HUDEP-2 (cell line): ENCODE measurements at regions not wholly inside any gene's neighbourhood (a gene's known extent, or its start where the extent isn't known, plus 50 kb on each side); places are given as distances from the start of the nearest gene placed in this dataset.

Experiments used
- DNase-seq, 76 experiments: peaks; one replicate each; lab custom pipeline; 2025; ENCODE audit not compliant: unreplicated experiment in 76 of 76; lab: John Stamatoyannopoulos, UW

DNA sequence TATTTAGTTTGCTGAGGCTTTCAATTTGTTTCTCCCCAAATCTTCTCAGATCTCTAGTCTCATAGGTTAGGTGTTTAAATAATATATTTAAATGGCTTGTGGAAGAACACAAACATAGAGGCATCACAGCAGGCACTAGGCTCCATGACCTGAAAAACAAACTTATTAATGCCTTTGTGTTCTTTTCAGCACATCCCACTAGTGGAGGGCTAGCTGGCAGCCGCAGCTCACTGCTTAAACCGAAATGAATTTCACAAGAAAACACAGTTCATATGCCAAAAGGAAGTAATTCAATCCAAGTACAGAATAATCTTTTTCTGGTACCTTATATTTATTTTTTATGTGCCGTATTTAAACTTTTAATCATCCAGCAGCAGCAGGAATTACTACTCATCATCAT lies 382.5 kb downstream of the PLK2 start:
- DNase-seq: no peak

DNA sequence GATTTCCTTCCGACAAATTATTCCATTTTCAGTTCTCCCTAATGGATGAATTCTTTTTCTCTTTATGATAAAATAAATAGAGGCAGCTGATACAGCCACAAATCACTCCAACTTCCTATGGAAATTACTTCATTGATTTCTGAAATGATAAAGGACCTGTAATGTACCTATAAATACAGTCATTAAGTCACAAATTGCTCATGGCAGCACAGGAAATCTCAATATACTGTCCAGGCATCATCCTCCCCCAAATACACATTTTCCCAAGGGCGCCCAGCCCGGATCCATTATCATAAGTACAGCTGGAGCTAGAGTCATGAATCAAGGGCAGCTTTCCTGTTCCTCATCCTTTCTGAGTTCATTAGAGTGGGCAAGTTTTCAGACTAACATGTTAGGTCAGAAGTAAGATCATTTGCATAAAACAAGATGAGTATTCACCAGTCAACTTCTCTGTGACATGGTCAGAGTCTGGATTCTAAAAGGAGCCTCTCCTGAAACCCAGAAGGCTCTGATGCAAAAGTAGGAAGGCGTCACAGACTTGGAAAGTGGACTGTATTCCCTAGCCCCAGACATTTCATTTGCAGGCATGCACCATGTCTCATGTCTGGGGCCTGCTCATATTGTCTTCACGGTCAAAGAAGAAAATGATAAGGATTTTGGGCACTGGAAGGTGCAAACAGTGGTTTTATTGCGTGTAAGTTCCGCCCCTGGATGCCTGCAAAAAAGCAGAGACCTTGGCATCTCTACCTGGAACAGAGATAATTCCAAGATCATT lies 383.2 kb downstream of the PLK2 start:
- no peak for DNase-seq

DNA sequence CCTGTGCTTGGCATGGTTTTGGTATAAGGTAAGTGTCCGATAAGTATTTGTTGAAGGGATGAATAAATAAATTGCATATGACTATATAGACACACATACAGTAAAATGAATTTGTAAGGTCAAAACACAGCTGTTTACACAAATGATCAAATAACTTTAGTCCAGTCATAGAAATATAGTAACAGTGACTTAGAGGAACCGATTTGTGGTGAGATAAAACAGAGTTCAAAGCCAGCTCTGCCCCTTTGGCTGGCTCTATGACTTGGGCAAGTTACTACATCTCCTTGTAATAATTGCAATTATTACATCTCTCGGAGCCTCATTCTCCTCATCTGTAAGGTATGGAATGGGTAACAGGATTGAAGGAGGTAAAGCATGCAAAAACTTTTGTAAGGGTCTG lies 384.0 kb downstream of the PLK2 start:
- DNase-seq: no peak

DNA sequence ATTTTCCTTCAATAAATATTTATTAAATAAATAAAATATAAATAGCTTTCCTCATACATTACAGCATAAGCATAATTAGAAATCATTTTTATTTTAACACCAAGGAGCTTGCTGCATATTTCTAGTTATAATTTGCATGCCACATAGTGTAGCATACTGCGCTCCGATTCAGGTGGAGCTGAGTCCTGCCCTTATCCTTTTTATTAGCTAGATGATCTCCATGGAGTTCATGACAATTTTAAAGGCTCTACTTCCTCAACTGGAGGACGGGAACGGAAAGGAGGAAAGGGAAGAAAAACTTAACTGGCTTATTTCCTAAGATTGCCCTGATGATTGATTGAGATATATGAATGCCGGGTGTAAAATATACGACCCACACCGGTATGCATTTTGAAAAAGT lies 385.2 kb downstream of the PLK2 start:
- DNase-seq: no peak

DNA sequence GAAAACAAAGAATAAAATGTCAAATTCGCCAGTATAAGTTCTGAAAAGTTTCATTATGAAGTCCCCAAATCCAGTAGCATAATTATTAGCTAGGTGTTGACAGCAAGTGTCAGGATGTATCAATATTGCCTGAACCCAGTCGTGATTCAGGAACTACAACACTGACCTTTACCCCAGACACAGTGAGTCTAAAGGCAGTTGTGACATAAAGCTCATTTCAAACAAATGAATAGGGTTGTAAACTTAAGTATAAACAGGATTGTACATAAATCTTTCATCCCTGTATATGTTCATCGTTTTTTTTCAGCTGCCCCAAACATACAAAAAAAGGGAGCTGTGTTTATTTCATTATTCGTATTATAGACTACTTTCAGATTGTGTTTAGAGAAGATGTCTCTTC lies 385.7 kb downstream of the PLK2 start:
- no peak for DNase-seq

DNA sequence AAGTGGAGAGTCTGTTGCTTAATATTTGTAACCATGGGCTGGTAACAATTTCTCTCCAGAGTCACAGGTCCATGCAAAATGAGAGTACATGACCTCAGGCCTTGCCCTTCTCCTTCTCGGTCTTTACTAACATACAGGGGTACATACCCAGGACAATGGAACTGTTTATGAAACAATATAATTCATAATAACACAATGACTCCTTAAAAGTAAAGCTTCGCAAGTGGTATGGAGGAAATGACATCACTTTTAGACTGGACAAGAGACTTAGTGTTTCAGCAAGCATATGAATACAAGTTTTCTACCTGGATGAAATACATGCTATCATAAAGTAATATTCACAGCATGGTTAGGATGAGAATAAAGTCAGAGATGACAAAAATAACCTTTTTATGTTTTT lies 386.6 kb downstream of the PLK2 start:
- DNase-seq: no peak

DNA sequence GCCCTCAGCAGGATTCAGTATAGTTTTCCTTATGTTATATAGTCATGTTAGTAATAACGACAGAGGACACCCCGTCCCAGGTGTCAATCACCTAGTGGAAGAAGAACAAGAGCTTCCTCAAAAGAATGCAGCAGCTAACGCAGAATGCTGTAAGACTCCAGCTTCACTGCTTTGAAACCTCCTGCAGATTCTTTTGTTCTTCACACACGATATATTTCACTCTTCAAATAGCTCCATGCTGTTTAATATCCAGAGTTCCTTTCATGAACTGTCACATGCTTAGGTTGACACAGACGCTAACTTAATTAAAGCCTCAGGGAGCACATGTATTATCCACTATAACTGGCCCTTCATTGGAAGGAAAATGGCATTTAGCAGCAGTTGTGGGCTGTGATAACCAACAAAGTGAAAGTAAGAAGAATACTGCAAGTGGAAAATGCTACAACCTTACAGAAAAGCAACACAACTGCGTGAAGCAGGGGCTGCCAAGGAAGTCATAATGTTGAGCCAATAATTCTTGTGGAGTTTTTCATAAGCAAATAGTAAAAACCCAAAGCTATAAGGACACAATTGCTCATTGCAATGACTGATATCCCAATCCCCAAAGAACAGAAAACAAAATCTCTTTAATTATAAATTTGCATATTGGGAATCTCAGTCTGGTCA lies 387.5 kb downstream of the PLK2 start:
- DNase-seq: no peak

DNA sequence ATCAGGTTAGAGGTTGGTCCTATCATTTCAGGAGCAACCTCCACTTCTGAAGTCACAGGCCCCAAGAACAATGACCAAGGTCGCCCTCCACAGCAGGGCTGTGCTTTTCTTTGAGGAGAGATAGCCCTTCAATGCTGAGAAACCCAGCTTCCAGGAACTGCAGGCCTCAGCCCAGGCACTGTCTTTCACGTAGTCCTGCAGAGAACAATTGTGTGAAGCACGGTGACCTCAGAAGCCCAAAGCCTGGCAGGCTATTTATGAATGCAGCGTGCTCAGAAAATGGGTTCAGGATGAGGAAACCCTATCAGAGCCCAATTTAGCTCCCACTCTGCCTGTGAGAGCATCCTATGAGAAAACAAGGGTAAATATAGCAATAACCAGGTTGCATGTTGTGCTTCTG lies 388.3 kb downstream of the PLK2 start:
- DNase-seq: peak in 36 of 76 experiments; percentile 0 to 66 (median 16)

DNA sequence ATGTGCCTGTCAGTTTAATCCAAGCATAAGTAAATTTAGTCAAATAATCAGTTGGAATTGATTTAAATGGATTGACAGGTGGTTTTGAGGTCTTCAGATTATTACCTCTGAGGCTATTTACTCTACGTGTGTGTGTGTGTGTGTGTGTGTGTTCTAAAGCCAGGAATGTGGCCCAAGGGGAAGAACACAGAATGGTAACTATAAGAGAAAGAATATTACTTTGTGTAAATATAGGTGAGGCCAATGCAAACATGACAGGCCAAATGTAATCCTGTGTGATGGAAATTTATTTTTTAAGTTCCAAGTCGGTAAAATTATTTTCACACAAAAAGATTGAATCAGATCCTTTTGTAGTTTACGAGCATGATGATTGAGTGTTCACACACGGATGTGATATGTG lies 390.0 kb downstream of the PLK2 start:
- no peak for DNase-seq

DNA sequence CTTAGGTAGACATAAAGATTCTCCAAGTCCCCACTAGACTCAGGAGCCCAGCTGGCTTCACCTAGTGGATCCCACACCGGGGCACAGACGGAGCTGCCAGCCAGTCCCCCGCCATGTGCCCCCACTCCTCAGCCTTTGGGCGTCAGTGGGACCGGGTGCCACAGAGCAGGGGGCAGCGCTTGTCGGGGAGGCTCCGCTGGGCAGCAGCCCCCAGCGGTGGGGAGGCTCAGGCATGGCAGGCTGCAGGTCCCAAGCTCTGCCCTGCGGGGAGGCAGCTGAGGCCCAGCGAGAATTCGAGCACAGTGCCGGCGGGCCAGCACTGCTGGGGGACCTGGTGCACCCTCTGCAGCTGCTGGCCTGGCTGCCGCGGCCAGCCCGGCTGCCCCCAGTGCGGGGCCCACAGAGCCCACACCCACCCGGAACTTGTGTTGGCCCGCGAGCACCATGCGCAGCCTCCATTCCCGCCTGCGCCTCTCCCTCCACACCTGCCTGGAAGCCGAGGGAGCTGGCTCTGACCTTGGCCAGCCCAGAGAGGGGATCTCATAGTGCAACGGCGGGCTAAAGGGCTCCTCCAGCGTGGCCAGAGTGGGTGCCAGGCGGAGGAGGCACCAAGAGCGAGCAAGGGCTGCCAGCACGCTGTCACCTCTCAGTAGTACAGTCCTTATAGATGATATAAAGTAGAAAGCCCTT lies 390.7 kb downstream of the PLK2 start:
- DNase-seq: no peak

DNA sequence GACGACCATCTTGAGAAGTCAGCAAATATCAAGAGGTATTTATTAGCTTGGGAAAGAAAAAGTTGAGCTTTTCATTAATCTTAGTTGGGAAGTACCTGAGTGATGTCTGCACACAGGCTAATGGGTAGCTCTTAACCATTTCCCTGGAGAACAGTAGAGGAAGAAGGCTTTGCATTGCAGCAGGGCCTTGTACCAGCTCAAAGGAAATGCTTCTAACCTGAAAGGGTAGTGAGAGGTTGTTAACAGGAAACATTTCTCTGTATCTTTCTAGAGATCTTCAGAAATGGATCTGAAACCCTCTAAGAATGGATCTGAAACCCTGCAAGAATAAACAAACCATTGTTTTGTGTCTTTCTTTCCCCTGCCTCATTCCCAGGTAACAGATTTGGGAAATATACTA lies 393.3 kb downstream of the PLK2 start:
- DNase-seq: no peak

DNA sequence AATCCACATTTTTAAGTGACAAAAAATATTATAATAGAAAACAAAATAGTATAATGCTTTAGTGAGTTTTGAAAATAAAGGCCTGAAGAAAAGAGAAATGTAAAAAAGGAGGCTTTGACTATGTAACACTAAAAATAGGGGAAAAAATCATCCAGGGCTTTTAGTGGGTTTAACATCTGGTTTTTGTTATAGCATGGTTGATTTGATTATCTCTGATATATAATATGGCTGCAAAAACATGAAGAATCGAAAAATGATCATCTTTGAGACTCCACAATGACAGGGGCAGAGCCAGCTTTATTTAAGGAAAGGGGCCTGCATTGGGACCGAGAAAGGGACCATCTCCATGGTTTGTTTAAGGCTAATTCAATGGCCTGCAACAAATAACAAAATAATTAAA lies 393.8 kb downstream of the PLK2 start:
- no peak for DNase-seq

DNA sequence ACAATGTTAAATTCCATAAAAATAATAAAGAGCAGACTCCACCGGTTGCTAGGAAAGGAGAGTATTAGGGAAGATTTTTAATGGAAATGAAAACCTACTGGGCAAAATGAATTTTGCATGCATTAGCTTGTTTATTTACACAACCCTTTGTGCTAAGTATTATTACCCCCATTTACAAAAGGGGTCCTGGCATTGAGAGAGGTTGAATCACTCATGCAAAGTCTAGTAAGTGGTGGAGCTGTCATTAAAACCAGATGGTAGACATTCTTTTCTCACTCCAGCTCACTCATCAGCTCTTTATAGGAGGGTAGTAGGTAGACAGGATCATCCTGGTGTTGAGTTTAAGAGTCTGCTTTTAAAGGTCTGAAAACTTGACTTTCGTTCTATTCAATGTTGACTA lies 395.1 kb downstream of the PLK2 start:
- no peak for DNase-seq

DNA sequence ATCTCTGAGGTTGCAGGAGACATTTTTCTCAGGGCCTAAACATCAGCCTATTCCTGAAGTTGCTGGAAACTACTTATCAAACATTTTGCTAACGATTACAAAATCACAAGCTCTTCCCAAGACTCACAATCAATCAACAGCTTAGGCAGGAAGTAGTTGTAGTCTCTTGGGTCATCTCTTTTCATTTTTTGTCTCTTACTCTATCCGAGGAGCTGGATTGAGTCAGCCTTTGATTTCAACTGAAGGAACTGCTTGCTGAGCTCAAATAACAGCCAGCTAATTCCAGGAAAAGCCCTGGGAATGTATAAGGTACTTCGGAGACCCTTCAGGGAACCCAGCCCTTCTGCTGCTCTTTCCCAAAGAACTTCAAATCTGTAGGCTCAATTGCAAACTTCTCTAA lies 398.9 kb downstream of the PLK2 start:
- no peak for DNase-seq

DNA sequence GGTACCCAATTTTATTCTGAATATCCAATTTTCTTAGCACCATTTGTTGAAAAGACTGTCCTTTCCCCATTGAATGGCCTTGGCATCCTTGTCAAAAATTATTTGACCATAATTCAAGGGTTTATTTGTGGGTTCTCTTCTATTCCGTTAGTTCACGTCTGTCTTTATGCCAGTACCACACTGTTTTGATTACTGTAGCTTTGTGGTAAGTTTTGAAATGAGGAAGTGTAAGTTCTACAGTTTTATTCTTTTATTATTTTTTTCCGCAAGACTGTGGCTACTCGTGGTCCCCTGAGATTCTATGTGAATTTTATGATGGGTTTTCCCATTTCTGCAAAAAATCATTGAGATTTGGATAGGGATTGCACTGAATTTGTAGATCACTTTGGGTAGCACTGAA lies 402.6 kb downstream of the PLK2 start:
- no peak for DNase-seq

DNA sequence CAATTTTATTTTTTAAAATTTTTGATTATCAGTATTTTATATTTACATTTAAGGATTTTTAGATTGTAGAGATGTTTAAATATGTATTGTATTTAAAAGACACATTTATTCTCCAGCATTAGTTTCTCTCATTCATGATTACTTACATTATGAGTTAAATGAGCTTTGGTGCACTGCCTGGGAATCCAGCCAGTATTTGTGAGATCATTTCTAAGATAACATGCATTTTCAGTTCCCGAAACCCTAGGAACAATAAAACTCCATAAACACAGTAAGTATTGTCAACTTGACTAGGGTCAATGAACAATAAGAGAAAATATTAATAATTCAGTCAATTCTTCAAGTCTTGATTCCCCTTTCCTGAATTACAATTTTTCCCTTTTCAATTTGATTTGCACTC lies 403.3 kb downstream of the PLK2 start:
- DNase-seq: peak in 1 of 76 experiments; percentile 14

DNA sequence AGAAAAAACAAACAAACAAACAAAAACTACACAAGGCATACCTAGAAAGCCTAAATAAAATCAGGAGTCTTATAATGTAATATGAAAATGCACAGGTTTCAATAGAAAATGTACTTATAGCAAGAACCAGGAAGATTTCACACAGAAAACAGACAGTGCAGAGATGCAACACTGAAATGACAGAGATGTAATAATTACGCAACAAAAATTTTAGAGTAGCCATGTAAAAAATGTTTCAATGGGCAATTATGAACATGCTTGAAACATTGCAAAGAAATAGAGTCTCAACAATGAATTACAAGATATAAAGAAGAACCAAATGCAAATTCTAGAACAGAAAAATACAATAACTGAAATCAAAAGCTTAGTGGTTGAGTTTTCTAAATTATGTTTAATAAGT lies 405.9 kb downstream of the PLK2 start:
- DNase-seq: no peak

DNA sequence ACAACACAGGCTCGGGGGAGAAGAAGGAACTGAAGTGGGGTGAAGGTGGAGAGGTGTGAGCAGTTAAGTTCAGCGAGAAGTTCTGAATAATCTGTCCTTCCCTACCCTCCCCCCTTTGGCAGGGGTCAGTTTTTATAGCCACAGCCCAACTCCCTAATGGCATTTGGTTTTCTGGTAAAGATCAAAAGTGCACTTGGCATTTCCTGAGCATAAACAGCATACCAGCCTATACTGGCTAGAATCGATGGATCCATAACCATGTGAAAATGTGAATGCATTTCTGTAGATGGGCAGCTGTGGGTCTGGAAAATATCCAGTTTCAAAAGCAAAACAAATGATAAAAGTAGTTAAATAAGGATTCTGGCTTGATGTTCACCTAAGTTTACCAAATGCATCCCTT lies 410.9 kb downstream of the PLK2 start:
- DNase-seq: peak in 34 of 76 experiments; percentile 0 to 79 (median 29)

DNA sequence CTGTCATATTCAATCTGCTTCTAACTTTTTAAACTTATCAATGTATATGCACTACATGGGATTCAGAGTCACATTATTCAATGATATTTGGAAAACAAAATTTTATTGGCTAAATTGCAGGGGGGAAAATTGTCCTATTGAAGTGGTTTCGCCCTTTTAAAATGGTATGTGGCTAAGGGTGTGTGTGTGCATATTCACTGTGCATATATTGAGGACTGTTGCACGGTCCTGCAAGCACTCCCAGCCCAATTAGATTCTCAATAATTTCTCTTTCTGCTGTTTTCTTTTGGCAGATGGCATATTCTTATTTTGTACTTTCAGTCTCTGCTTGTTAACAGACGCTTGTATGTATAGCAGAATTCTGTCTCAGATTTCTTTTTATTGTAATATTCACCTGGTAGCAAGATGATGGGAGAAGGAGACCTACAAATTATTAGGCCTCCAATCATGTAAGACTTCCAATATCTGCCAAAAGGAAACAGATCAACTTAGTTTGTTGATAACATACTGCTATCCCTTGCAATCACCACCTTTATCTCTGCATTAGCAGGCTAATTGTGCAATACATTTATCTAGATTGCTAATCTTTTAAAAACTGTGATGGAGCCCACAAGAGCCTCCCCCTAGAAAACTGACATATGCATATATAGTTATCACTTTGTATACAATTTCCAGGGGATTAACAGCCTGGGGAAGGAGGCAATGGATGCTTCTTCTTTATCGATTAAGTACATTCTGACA lies 411.5 kb downstream of the PLK2 start:
- DNase-seq: peak in 4 of 76 experiments; percentile 34 to 62 (median 50)

DNA sequence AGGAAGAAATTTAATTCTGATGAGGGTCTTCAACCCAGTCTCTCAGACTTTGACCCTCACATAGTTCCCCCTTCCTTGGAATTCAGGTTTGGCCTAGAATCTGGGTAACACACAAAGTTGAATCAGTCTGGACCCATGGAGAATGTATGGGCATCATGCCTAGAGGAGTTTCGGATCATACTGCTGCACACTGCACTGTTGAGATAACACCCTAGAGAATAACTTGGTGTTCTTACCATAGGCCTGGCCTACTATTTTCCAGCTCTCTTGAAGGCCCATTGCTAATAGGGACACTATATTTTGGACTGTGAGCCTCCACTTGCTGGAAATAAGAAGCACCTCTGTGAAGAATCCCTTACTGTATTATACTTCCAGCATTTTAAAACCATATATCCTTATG lies 413.5 kb downstream of the PLK2 start:
- DNase-seq: peak in 55 of 76 experiments; percentile 0 to 82 (median 34)

DNA sequence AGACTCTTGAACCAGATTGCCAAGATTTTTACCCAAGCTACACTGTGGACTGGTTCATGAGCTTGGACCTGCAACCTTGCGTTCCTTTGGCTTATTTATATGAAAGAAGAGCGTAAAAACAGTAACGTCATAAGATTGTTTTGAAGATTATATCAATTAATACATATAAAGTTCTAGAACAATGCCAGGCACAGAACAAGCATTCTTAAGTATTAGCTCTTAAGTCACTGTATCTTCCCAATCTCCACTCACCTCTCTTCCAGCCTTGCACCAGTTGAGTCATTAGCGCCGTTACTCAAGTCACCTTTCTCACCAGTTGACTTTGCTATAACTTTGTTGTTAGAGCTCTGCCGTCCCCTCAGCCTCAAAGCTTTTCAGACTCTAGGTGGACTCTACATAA lies 415.7 kb downstream of the PLK2 start:
- no peak for DNase-seq
